HCT116 (cell line): ENCODE measurements at regions not wholly inside any gene's neighbourhood (a gene's known extent, or its start where the extent isn't known, plus 50 kb on each side); places are given as distances from the start of the nearest gene placed in this dataset.

Source experiments
- CEBPB ChIP-seq: IDR thresholded peaks from 2 replicates; pipeline ENCODE4 v1.6.1; 2012; ENCODE audit warnings: low read depth
- CTCF ChIP-seq, 3 experiments: fragments of 200-600 bp in 1 of 3; sonication (generic) in 1 of 3; IDR thresholded peaks in 2 of 3; conservative IDR thresholded peaks in 1 of 3; 2 replicates each; pipeline ENCODE4 v1.5.1; 2012 to 2017; ENCODE audit warnings: low read depth in 2 of 3, low read length in 2 of 3, antibody characterized with exemption in 1 of 3, borderline replicate concordance in 1 of 3, control low read depth in 1 of 3, mild to moderate bottlenecking in 1 of 3, mixed read lengths in 1 of 3, mixed run types in 1 of 3, moderate library complexity in 1 of 3; ENCODE audit not compliant: insufficient read depth in 1 of 3
- ZBTB33 ChIP-seq: IDR thresholded peaks from 2 replicates; pipeline ENCODE4 v1.6.1; 2011; ENCODE audit warnings: mild to moderate bottlenecking, low read length, moderate library complexity; ENCODE audit not compliant: insufficient replicate concordance; ENCODE audit errors: extremely low read depth
- ZFX ChIP-seq: fragments of 450-650 bp; IDR thresholded peaks from 2 replicates; pipeline ENCODE4 v1.6.1; 2017
- ZNF274 ChIP-seq: fragments of 200-500 bp; sonication (Bioruptor generic); IDR thresholded peaks from 2 replicates; pipeline ENCODE4 v1.6.1; 2014; ENCODE audit warnings: mild to moderate bottlenecking, low read depth, low read length, inconsistent platforms

GRCh38 chr12:34400411-34400881 is 378.1 kb downstream of the ALG10 start:
- TF ChIP-seq CTCF (IDR thresholded peaks at IDR 0.05 in 2 of 3, conservative IDR thresholded peaks at IDR 0.05 in 1 of 3; ENCODE audit: borderline replicate concordance in 1 of 3, insufficient read depth in 1 of 3, low read depth in 2 of 3, low read length in 2 of 3) (no peak), ZBTB33 (no peak), CEBPB (no peak), ZNF274 (no peak), ZFX (no peak)
